ENCODE measurements at regions not wholly inside any gene's neighbourhood (a gene's known extent, or its start where the extent isn't known, plus 50 kb on each side); places are given as distances from the start of the nearest gene placed in this dataset.

DNA sequence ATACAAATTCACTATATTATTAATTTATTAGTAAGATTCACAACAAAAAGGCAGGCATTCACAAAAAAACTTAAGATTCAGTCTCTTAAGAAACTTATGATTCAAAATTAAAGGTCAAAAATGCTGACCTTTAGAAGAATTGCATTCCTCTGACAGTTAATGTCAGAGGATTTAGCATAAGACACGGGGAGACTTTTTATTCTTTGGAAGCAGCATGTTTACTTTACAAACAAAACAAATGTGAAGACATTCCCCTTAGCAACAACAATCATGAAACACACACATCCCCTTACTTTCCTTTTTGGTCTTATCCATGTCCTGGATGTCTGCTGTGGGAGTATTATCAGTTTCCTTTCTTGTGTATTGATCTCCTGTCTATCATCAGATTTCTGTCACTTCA is 117.1 kb downstream of the RAD51AP2 start:
- Histone ChIP-seq H3K27ac (ENCODE audit: control insufficient read depth, insufficient read depth) (no peak overlapping the region), H3K4me2 (ENCODE audit: control insufficient read depth, insufficient read depth) (no peak overlapping the region), H3K9ac (ENCODE audit: control insufficient read depth, insufficient read depth, low read length) (no peak overlapping the region), H3K4me3 (no peak overlapping the region), H3K4me1 (ENCODE audit: control insufficient read depth, insufficient read depth, low read length) (no peaks in the 10 kb centered on the region), H3K27me3 (replicated peaks in 1 of 2; ENCODE audit: control insufficient read depth in 2 of 2, insufficient read depth in 2 of 2, low read length in 1 of 2) (no peaks in the 10 kb centered on the region), H3K36me3 (ENCODE audit: control insufficient read depth in 2 of 2, insufficient read depth in 2 of 2, low read length in 1 of 2) (no peaks in the 10 kb centered on the region), H3K79me2 (ENCODE audit: control insufficient read depth, insufficient read depth, low read length) (no peaks in the 10 kb centered on the region), H2AFZ (ENCODE audit: control insufficient read depth, low read depth, low read length) (no peak overlapping the region), H4K20me1 (ENCODE audit: control insufficient read depth, insufficient read depth) (no peaks in the 10 kb centered on the region), H3K9me3 (replicated peaks; ENCODE audit: control insufficient read depth, insufficient read depth, low read length) (no peaks in the 10 kb centered on the region)
- DNase-seq (ENCODE audit: low read depth, low spot score) (no peak), ATAC-seq (no peak), FAIRE-seq (peak; percentile 27)
- in situ Hi-C loops (cut with MboI): no loop called here
- POLR2A ChIA-PET: no interaction called here
- intact Hi-C loops (cut with micrococcal nuclease; ENCODE audit: unreplicated experiment): no loop called here
- BruUV-seq (replicated peaks): no TSS peak
- RAD21 ChIA-PET (ENCODE audit: unreplicated experiment): no interaction called here
- TF ChIP-seq SRF (IDR thresholded peaks at IDR 0.05; ENCODE audit: low read depth in 2 of 2, low read length in 2 of 2) (no peak), PML (IDR thresholded peaks at IDR 0.05; ENCODE audit: low read length) (no peak), MXI1 (IDR thresholded peaks at IDR 0.05; ENCODE audit: low read depth, low read length) (no peak), CHD4 (IDR thresholded peaks at IDR 0.05) (no peak), GATAD2B (conservative IDR thresholded peaks at IDR 0.05; ENCODE audit: low read depth) (no peak), SMAD1 (IDR thresholded peaks at IDR 0.05; ENCODE audit: low read depth, partially characterized antibody) (no peak), POU2F2 (IDR thresholded peaks at IDR 0.05; ENCODE audit: borderline replicate concordance, low read depth, low read length) (no peak), ZNF622 (IDR thresholded peaks at IDR 0.05) (no peak), MEF2A (IDR thresholded peaks at IDR 0.05; ENCODE audit: insufficient read depth, low read depth, low read length) (no peak), NRF1 (conservative IDR thresholded peaks at IDR 0.05; ENCODE audit: low read depth, low read length) (no peak), RB1 (IDR thresholded peaks at IDR 0.05; ENCODE audit: borderline replicate concordance) (no peak)
- TF ChIP-seq, protein P1, sequence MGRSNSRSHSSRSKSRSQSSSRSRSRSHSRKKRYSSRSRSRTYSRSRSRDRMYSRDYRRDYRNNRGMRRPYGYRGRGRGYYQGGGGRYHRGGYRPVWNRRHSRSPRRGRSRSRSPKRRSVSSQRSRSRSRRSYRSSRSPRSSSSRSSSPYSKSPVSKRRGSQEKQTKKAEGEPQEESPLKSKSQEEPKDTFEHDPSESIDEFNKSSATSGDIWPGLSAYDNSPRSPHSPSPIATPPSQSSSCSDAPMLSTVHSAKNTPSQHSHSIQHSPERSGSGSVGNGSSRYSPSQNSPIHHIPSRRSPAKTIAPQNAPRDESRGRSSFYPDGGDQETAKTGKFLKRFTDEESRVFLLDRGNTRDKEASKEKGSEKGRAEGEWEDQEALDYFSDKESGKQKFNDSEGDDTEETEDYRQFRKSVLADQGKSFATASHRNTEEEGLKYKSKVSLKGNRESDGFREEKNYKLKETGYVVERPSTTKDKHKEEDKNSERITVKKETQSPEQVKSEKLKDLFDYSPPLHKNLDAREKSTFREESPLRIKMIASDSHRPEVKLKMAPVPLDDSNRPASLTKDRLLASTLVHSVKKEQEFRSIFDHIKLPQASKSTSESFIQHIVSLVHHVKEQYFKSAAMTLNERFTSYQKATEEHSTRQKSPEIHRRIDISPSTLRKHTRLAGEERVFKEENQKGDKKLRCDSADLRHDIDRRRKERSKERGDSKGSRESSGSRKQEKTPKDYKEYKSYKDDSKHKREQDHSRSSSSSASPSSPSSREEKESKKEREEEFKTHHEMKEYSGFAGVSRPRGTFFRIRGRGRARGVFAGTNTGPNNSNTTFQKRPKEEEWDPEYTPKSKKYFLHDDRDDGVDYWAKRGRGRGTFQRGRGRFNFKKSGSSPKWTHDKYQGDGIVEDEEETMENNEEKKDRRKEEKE (IDR thresholded peaks at IDR 0.05): no peak
- WGBS (ENCODE audit: insufficient coverage, insufficient replicate concordance, low lambda C conversion rate, missing lambda C conversion rate): 0% methylated on average over 1 of the region's 1 CpG
- SMC1A ChIA-PET (ENCODE audit: uncharacterized antibody, unreplicated experiment): no interaction called here
- CTCF ChIA-PET: interaction anchor here (0.7 kb wide), 1 partner anchor 196 kb away, joined by 3 read pairs; no protein-coding TSS in a partner anchor
